Right atrium auricular region (tissue), 2 donors: ENCODE measurements at regions not wholly inside any gene's neighbourhood (a gene's known extent, or its start where the extent isn't known, plus 50 kb on each side); places are given as distances from the start of the nearest gene placed in this dataset.

Experiments
- DNase-seq: peaks from one replicate; pipeline ENCODE4 v3.0.0-alpha.2; 2019; ENCODE audit warnings: low spot score
- H3K27ac ChIP-seq, 2 donors: fragments of 200-600 bp; sonication (generic); 1 replicate in 1 of 2; 2 replicates in 1 of 2; pipeline ENCODE4 v1.5.1; 2016 to 2019
- H3K27me3 ChIP-seq, 2 donors: fragments of 200-600 bp; sonication (generic); one replicate each; pipeline versions ENCODE4 v1.5.1 to v1.6.0; 2017 to 2019
- H3K36me3 ChIP-seq: fragments of 200-600 bp; sonication (generic); one replicate; pipeline ENCODE4 v1.5.1; 2016
- H3K4me1 ChIP-seq, 2 donors: fragments of 200-600 bp; sonication (generic); one replicate each; pipeline versions ENCODE4 v1.5.1 to v1.6.0; 2017 to 2019
- H3K4me3 ChIP-seq, 2 donors: fragments of 200-600 bp; sonication (generic); 1 replicate in 1 of 2; 2 replicates in 1 of 2; pipeline ENCODE4 v1.5.1; 2017 to 2019; ENCODE audit warnings: mild to moderate bottlenecking in 1 of 2, moderate library complexity in 1 of 2
- H3K9me3 ChIP-seq, 2 donors: fragments of 200-600 bp; sonication (generic); one replicate each; pipeline ENCODE4 v1.5.1; 2019
- CTCF ChIP-seq, 2 donors: fragments of 200-600 bp; sonication (generic); IDR thresholded peaks; one replicate each; pipeline ENCODE4 v1.5.1; 2019; ENCODE audit warnings: antibody characterized with exemption in 2 of 2

- Histone ChIP-seq H3K36me3 (no peaks in the 10 kb centered on the region), H3K9me3 (no peaks in the 10 kb centered on the region), H3K4me1 (no peaks in the 10 kb centered on the region), H3K27ac (no peak overlapping the region), H3K4me3 (no peak overlapping the region), H3K27me3 (no peaks in the 10 kb centered on the region)
- DNase-seq: no peak
- TF ChIP-seq CTCF (IDR thresholded peaks at IDR 0.05): no peak
Measured at GRCh38 chr16:17638134-17638533, 167.4 kb upstream of the XYLT1 start.

DNA sequence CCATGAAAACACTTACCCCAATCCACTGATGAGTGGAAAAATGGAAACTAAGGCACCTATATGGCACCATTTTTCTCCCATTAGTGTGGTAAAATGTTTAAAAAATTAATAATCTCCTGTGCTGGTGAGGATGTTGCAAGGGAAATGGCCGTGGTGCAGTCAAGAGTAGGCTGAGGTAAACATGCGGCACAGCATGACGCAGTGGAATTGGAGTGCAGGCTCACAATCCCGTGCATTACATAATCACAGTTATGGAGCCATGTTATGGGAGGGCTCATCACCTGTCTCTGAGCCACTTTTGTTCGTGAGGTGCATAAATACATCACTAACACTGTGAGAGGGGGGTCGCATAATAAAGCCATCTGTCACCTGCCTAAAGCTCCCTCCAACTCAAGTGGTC lies 164.4 kb upstream of the XYLT1 start:
- no peak overlapping the region for H3K27ac ChIP-seq
- no peaks in the 10 kb centered on the region for H3K9me3 ChIP-seq
- no peak overlapping the region for H3K4me3 ChIP-seq
- H3K4me1 ChIP-seq: no peaks in the 10 kb centered on the region
- no peak for TF ChIP-seq CTCF (IDR thresholded peaks at IDR 0.05)
- no peaks in the 10 kb centered on the region for H3K27me3 ChIP-seq
- no peak for DNase-seq
- no peaks in the 10 kb centered on the region for H3K36me3 ChIP-seq

- Histone ChIP-seq H3K36me3 (no peaks in the 10 kb centered on the region), H3K27ac (no peak overlapping the region), H3K9me3 (no peaks in the 10 kb centered on the region), H3K4me3 (no peak overlapping the region), H3K27me3 (no peaks in the 10 kb centered on the region), H3K4me1 (no peaks in the 10 kb centered on the region)
- DNase-seq: no peak
- no peak for TF ChIP-seq CTCF (IDR thresholded peaks at IDR 0.05)
Measured at GRCh38 chr16:17633181-17633951, 162.6 kb upstream of the XYLT1 start.

DNA sequence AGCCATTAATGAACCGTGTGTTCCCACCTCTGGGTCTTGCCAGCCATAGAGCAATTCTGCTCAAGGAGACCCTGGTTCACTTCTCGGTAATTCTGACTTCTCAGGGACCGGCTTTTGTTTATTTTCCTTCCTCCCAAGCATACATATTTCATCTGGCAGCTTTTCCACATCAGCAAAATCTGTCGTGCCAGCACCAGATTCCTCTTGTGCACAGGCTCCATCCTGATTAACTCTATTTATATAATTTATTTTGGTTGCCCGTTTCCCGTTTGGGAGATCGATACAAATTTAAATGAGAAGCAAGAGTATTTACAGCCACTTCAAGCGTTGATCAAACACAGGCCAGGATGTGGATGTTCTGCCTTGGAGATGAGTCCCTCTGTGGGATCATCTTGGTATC lies 161.9 kb upstream of the XYLT1 start:
- H3K27me3 ChIP-seq: no peaks in the 10 kb centered on the region
- TF ChIP-seq CTCF (IDR thresholded peaks at IDR 0.05): no peak
- no peak for DNase-seq

GRCh38 chr16:17629936-17630335 lies 159.2 kb upstream of the XYLT1 start:
- Histone ChIP-seq H3K36me3 (no peaks in the 10 kb centered on the region), H3K4me3 (no peak overlapping the region), H3K4me1 (no peaks in the 10 kb centered on the region), H3K27ac (no peak overlapping the region), H3K9me3 (peaks cover 10 to 21% of the 10 kb centered on the region in 2 donors), H3K27me3 (no peaks in the 10 kb centered on the region)
- TF ChIP-seq CTCF (IDR thresholded peaks at IDR 0.05): no peak
- DNase-seq: no peak

More for the DNA sequence above, 161.9 kb upstream of the XYLT1 start:
- H3K4me3 ChIP-seq: no peak overlapping the region
- no peak overlapping the region for H3K27ac ChIP-seq
- H3K9me3 ChIP-seq: peaks cover 0 to 3% of the 10 kb centered on the region in 2 donors
- H3K36me3 ChIP-seq: no peaks in the 10 kb centered on the region
- no peaks in the 10 kb centered on the region for H3K4me1 ChIP-seq

GRCh38 chr16:17628983-17629382 lies 158.2 kb upstream of the XYLT1 start:
- TF ChIP-seq CTCF (IDR thresholded peaks at IDR 0.05): no peak
- no peaks in the 10 kb centered on the region for H3K27me3 ChIP-seq
- DNase-seq: no peak
- no peak overlapping the region for H3K27ac ChIP-seq
- H3K36me3 ChIP-seq: no peaks in the 10 kb centered on the region
- no peak overlapping the region for H3K4me3 ChIP-seq
- H3K4me1 ChIP-seq: no peaks in the 10 kb centered on the region
- H3K9me3 ChIP-seq: peaks cover 10 to 30% of the 10 kb centered on the region in 2 donors
